ENCODE measurements at regions not wholly inside any gene's neighbourhood (a gene's known extent, or its start where the extent isn't known, plus 50 kb on each side); places are given as distances from the start of the nearest gene placed in this dataset.

DNA sequence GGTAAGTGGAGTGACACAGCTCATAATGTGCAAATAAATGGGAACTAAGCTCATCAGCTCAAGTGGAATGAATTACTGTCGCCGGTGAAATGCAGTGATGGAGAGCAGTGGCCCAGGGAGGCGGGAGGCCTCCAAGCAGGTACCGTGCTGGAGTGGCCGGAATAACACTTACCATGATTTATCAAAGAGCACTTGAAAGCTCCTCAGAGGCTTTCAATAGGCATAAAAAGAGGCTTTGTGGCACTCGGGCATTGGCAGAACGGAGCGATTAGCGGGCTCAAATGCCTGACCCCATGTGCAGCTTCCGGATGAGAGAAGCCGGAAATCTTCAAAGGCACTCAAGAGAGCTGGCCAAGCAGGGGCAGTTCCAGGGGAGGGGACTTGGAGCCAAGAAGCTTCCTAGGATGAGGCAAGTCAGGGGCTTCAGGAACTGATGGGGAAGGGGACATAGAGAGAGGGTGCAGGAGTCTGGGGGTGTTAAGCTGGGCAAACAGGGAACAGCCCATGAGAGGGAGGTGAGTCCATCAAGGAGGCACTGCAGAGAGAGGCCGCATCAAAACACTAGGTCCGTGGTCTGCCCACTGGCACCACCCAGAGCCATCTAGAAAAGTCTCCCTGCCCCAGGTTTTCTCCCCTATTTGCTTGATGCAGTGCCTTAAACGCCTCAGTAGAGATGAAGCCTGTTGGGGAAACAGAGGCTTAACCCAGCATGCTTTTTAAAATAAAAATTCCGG, 144.0 kb upstream of the IRX6 start:
- TF ChIP-seq ZNF644 (tag; IDR thresholded peaks at IDR 0.05; ENCODE audit: low read depth) (no peak), GATA2 (CRISPR knock-in tag; IDR thresholded peaks at IDR 0.05) (no peak)

All from K562 (cell line).